ENCODE measurements at regions not wholly inside any gene's neighbourhood (a gene's known extent, or its start where the extent isn't known, plus 50 kb on each side); places are given as distances from the start of the nearest gene placed in this dataset.

GRCh38 chrX:14290335-14290734 lies 239.0 kb upstream of the GLRA2 start:
- H3K4me1 Mint-ChIP-seq (ENCODE audit: low read depth, unreplicated experiment) = peaks cover 8% of the 10 kb centered on the region
- no peak for DNase-seq
- peaks cover 2% of the 10 kb centered on the region for H3K9me3 Mint-ChIP-seq (ENCODE audit: unreplicated experiment)
- H3K27ac Mint-ChIP-seq (ENCODE audit: unreplicated experiment) = no peak overlapping the region
- TF ChIP-seq CTCF (IDR thresholded peaks at IDR 0.05; ENCODE audit: partially characterized antibody, unreplicated experiment) = no peak
- H3K36me3 Mint-ChIP-seq (ENCODE audit: unreplicated experiment) = no peaks in the 10 kb centered on the region
- no peak overlapping the region for H3K4me3 Mint-ChIP-seq (ENCODE audit: unreplicated experiment)
- H3K27me3 Mint-ChIP-seq (ENCODE audit: unreplicated experiment) = no peaks in the 10 kb centered on the region

GRCh38 chrX:14274691-14275090 lies 245.0 kb upstream of the GEMIN8 start:
- H3K9me3 Mint-ChIP-seq (ENCODE audit: unreplicated experiment) = peaks cover 1% of the 10 kb centered on the region
- TF ChIP-seq CTCF (IDR thresholded peaks at IDR 0.05; ENCODE audit: partially characterized antibody, unreplicated experiment) = no peak

GRCh38 chrX:14267216-14267615 lies 237.5 kb upstream of the GEMIN8 start:
- DNase-seq = no peak
- no peaks in the 10 kb centered on the region for H3K36me3 Mint-ChIP-seq (ENCODE audit: unreplicated experiment)
- H3K4me3 Mint-ChIP-seq (ENCODE audit: unreplicated experiment) = no peak overlapping the region
- H3K9me3 Mint-ChIP-seq (ENCODE audit: unreplicated experiment) = no peaks in the 10 kb centered on the region
- TF ChIP-seq CTCF (IDR thresholded peaks at IDR 0.05; ENCODE audit: partially characterized antibody, unreplicated experiment) = no peak
- no peak overlapping the region for H3K27ac Mint-ChIP-seq (ENCODE audit: unreplicated experiment)
- no peaks in the 10 kb centered on the region for H3K27me3 Mint-ChIP-seq (ENCODE audit: unreplicated experiment)
- H3K4me1 Mint-ChIP-seq (ENCODE audit: low read depth, unreplicated experiment) = no peaks in the 10 kb centered on the region

More at GRCh38 chrX:14274691-14275090, 245.0 kb upstream of the GEMIN8 start:
- no peak for DNase-seq
- no peaks in the 10 kb centered on the region for H3K27me3 Mint-ChIP-seq (ENCODE audit: unreplicated experiment)
- H3K36me3 Mint-ChIP-seq (ENCODE audit: unreplicated experiment) = no peaks in the 10 kb centered on the region
- H3K4me1 Mint-ChIP-seq (ENCODE audit: low read depth, unreplicated experiment) = no peaks in the 10 kb centered on the region
- H3K4me3 Mint-ChIP-seq (ENCODE audit: unreplicated experiment) = no peak overlapping the region
- no peak overlapping the region for H3K27ac Mint-ChIP-seq (ENCODE audit: unreplicated experiment)

GRCh38 chrX:14266705-14267104 lies 237.0 kb upstream of the GEMIN8 start:
- Mint-ChIP-seq H3K4me1 (ENCODE audit: low read depth, unreplicated experiment) (no peaks in the 10 kb centered on the region), H3K4me3 (ENCODE audit: unreplicated experiment) (no peak overlapping the region), H3K36me3 (ENCODE audit: unreplicated experiment) (no peaks in the 10 kb centered on the region), H3K27ac (ENCODE audit: unreplicated experiment) (no peak overlapping the region), H3K27me3 (ENCODE audit: unreplicated experiment) (no peaks in the 10 kb centered on the region), H3K9me3 (ENCODE audit: unreplicated experiment) (no peaks in the 10 kb centered on the region)
- no peak for DNase-seq
- TF ChIP-seq CTCF (IDR thresholded peaks at IDR 0.05; ENCODE audit: partially characterized antibody, unreplicated experiment) = no peak

GRCh38 chrX:14243823-14244222 lies 214.1 kb upstream of the GEMIN8 start:
- Mint-ChIP-seq H3K9me3 (ENCODE audit: unreplicated experiment) (no peaks in the 10 kb centered on the region), H3K4me1 (ENCODE audit: low read depth, unreplicated experiment) (no peaks in the 10 kb centered on the region), H3K36me3 (ENCODE audit: unreplicated experiment) (no peaks in the 10 kb centered on the region), H3K4me3 (ENCODE audit: unreplicated experiment) (no peak overlapping the region), H3K27me3 (ENCODE audit: unreplicated experiment) (no peaks in the 10 kb centered on the region), H3K27ac (ENCODE audit: unreplicated experiment) (no peak overlapping the region)
- no peak for DNase-seq
- no peak for TF ChIP-seq CTCF (IDR thresholded peaks at IDR 0.05; ENCODE audit: partially characterized antibody, unreplicated experiment)

All from glutamatergic neuron (in vitro differentiated cells).